WTC11 (cell line): ENCODE measurements at regions not wholly inside any gene's neighbourhood (a gene's known extent, or its start where the extent isn't known, plus 50 kb on each side); places are given as distances from the start of the nearest gene placed in this dataset.

ENCODE experiments used
- CREM ChIP-seq: sonication (generic); formaldehyde crosslinking; IDR thresholded peaks from 2 replicates; pipeline ENCODE4 v1.8.1; 2022; ENCODE audit warnings: mild to moderate bottlenecking, missing genetic modification reagents, moderate library complexity
- FOXJ3 ChIP-seq: sonication (generic); formaldehyde crosslinking; IDR thresholded peaks from 2 replicates; pipeline ENCODE4 v1.9.0; 2021; ENCODE audit warnings: missing genetic modification reagents, mild to moderate bottlenecking, borderline replicate concordance
- MLX ChIP-seq: sonication (generic); formaldehyde crosslinking; IDR thresholded peaks from 2 replicates; pipeline ENCODE4 v1.8.1; 2023; ENCODE audit warnings: mild to moderate bottlenecking, missing genetic modification reagents, moderate library complexity
- NFE2L1 ChIP-seq: sonication (generic); formaldehyde crosslinking; IDR thresholded peaks from 2 replicates; pipeline ENCODE4 v1.8.1; 2023; ENCODE audit warnings: missing genetic modification reagents
- TF ChIP-seq, protein P1 (sequence below): fragments of 200-600 bp; IDR thresholded peaks from 2 replicates; pipeline ENCODE4 v1.8.0; 2022; ENCODE audit warnings: antibody characterized with exemption

DNA sequence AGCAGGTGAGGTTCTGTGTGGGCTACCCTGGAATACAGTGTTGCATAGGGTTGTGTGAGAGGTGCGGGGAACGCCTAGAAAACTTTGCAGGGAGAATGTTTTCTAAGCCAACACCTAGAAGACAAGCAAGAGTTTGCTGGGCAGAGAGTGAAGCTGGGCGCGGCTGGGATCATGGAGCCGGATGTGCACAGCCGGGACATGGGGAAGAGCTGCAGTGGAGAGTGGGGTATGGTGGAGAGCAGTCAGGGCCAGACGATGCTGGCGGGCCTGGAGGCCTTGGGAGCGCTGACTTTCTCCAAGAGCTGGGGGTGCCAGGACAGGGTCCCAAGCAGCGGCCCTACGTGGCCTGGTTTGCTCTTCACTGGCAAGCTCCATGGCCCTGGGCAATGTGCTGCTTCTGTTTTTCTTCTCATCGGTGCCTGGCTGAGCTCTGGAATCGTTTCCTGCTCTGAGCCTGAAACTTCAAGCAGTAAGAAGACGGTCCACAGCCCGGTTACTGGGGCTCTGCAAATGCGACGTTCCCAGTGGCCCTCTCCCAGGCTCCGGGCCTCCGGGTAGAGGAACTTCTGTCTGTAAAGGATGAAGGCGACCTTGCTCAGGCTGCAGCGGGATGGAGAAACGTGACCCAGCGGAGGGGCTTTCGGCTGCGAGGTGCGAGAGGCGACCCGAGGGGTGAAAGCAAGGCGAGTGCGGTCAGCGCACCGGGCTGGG is 51.9 kb upstream of the CD34 start:
- TF ChIP-seq NFE2L1 (CRISPR knock-in tag) (no peak), CREM (no peak), MLX (CRISPR knock-in tag) (no peak), FOXJ3 (CRISPR knock-in tag) (no peak)
- TF ChIP-seq, protein P1, sequence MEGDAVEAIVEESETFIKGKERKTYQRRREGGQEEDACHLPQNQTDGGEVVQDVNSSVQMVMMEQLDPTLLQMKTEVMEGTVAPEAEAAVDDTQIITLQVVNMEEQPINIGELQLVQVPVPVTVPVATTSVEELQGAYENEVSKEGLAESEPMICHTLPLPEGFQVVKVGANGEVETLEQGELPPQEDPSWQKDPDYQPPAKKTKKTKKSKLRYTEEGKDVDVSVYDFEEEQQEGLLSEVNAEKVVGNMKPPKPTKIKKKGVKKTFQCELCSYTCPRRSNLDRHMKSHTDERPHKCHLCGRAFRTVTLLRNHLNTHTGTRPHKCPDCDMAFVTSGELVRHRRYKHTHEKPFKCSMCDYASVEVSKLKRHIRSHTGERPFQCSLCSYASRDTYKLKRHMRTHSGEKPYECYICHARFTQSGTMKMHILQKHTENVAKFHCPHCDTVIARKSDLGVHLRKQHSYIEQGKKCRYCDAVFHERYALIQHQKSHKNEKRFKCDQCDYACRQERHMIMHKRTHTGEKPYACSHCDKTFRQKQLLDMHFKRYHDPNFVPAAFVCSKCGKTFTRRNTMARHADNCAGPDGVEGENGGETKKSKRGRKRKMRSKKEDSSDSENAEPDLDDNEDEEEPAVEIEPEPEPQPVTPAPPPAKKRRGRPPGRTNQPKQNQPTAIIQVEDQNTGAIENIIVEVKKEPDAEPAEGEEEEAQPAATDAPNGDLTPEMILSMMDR = no peak
